ENCODE measurements at regions not wholly inside any gene's neighbourhood (a gene's known extent, or its start where the extent isn't known, plus 50 kb on each side); places are given as distances from the start of the nearest gene placed in this dataset.
"Not testable (repeated sequence)": the region's sequence is repeated elsewhere in the genome, so short reads cannot be mapped to it uniquely, and the experiment has no call there.

- TF ChIP-seq CTCF (conservative IDR thresholded peaks at IDR 0.05; ENCODE audit: low read depth, low read length); EZH2 (IDR thresholded peaks at IDR 0.05; ENCODE audit: borderline replicate concordance, low read depth, low read length, poor library complexity, severe bottlenecking): not testable (repeated sequence)
These were observed 99.0 kb upstream of the THOC3 start for GRCh38 chr5:176067162-176067561.

Measured in A673 (cell line).